Ovary (tissue), 7 donors: ENCODE measurements at regions not wholly inside any gene's neighbourhood (a gene's known extent, or its start where the extent isn't known, plus 50 kb on each side); places are given as distances from the start of the nearest gene placed in this dataset.

Experiments used
- DNase-seq, 5 donors: peaks; one replicate each; pipeline ENCODE4 v3.0.0-alpha.2; 2019 to 2020
- H3K27ac ChIP-seq, 2 donors: fragments of 200-600 bp; one replicate each; pipeline versions ENCODE4 v1.5.1 to v1.8.0; 2019 to 2022
- H3K27me3 ChIP-seq: fragments of 200-600 bp; one replicate; pipeline ENCODE4 v1.8.0; 2022
- H3K36me3 ChIP-seq: fragments of 200-600 bp; sonication (generic); one replicate; pipeline ENCODE4 v1.5.1; 2019
- H3K4me1 ChIP-seq: one replicate; pipeline ENCODE4 v1.8.1; 2013; ENCODE audit warnings: mild to moderate bottlenecking, moderate library complexity; ENCODE audit not compliant: insufficient read depth
- H3K4me3 ChIP-seq: fragments of 200-600 bp; sonication (generic); one replicate; pipeline ENCODE4 v1.5.1; 2017
- H3K9me3 ChIP-seq, 2 donors: fragments of 200-600 bp in 1 of 2; sonication (generic) in 1 of 2; one replicate each; pipeline versions ENCODE4 v1.5.1 to v1.8.1; 2013 to 2019; ENCODE audit warnings: mild to moderate bottlenecking in 1 of 2, moderate library complexity in 1 of 2
- CTCF ChIP-seq, 3 donors: fragments of 450-650 bp in 2 of 3; fragments of 200-600 bp in 1 of 3; IDR thresholded peaks; one replicate each; pipeline versions ENCODE4 v1.5.1 to v1.8.0; 2016 to 2022; ENCODE audit warnings: antibody characterized with exemption in 3 of 3, mild to moderate bottlenecking in 1 of 3
- EP300 ChIP-seq: sonication (generic); formaldehyde crosslinking; IDR thresholded peaks from one replicate; pipeline ENCODE4 v1.6.1; 2017; ENCODE audit warnings: antibody characterized with exemption
- POLR2A ChIP-seq: fragments of 450-650 bp; IDR thresholded peaks from one replicate; pipeline ENCODE4 v1.6.1; 2017; ENCODE audit warnings: antibody characterized with exemption, mild to moderate bottlenecking, moderate library complexity
- WGBS, 3 donors: extraction: QIAGEN DNeasy Blood & Tissue Kit in 1 of 3; methylation state at CpG; one replicate each; pipeline versions ENCODE4 v1.1.5 to v1.1.7; 2013 to 2017; 5-methylcytosine and 5-hydroxymethylcytosine counted together
- intact Hi-C, 4 donors: fragments of 100-400 bp; cut with DNase I; formaldehyde crosslinking; loops; one replicate each; pipeline versions ENCODE4 v1.11.0 to v1.15.1; 2022 to 2023
- donor health status: DM: no; HTN: no; CAD: no; lungs with moderate emphysema.
- donor health status: DM: no; HTN: no; CAD: no.
- donor health status: Bipolar disorder and iron deficiency.
- donor health status: DM: no; HTN: no; CAD: no.
- donor health status: DM: yes; HTN: yes; CAD: no.

- peak in 1 of 5 donors; percentile 9 for DNase-seq
- no peak overlapping the region for H3K4me3 ChIP-seq
- no peaks in the 10 kb centered on the region for H3K4me1 ChIP-seq
- H3K9me3 ChIP-seq, result no peaks in the 10 kb centered on the region
- TF ChIP-seq EP300 (no peak), POLR2A (no peak), CTCF (IDR thresholded peaks at IDR 0.05) (no peak)
- H3K27ac ChIP-seq, result no peak overlapping the region
- H3K36me3 ChIP-seq, result no peaks in the 10 kb centered on the region
- intact Hi-C loops, result no loop called here
- 83 to 86% (median 85%) methylated on average over 53 of the region's 53 CpGs for WGBS, 3 donors
- no peaks in the 10 kb centered on the region for H3K27me3 ChIP-seq
Measured at GRCh38 chr12:38152816-38153736, 163.5 kb upstream of the ALG10B start.

GRCh38 chr12:38153737-38154061, 162.9 kb upstream of the ALG10B start:
- intact Hi-C loops, result no loop called here
- Histone ChIP-seq H3K4me1 (no peaks in the 10 kb centered on the region), H3K36me3 (no peaks in the 10 kb centered on the region), H3K27ac (no peak overlapping the region), H3K27me3 (no peaks in the 10 kb centered on the region), H3K9me3 (no peaks in the 10 kb centered on the region), H3K4me3 (no peak overlapping the region)
- no peak for TF ChIP-seq POLR2A
- TF ChIP-seq EP300, result no peak
- no peak for TF ChIP-seq CTCF (IDR thresholded peaks at IDR 0.05)
- no peak for DNase-seq
- 82 to 89% (median 85%) methylated on average over 19 of the region's 19 CpGs for WGBS, 3 donors

- no peak for DNase-seq
- intact Hi-C loops, result no loop called here
- no peaks in the 10 kb centered on the region for H3K27me3 ChIP-seq
Measured at GRCh38 chr12:38154096-38155019, 162.2 kb upstream of the ALG10B start.

More at GRCh38 chr12:38154096-38155019, 162.2 kb upstream of the ALG10B start:
- Histone ChIP-seq H3K4me1 (no peaks in the 10 kb centered on the region), H3K4me3 (no peak overlapping the region), H3K27ac (no peak overlapping the region), H3K9me3 (no peaks in the 10 kb centered on the region), H3K36me3 (no peaks in the 10 kb centered on the region)
- TF ChIP-seq CTCF (IDR thresholded peaks at IDR 0.05) (no peak), EP300 (no peak)
- 83 to 86% (median 85%) methylated on average over 39 of the region's 39 CpGs for WGBS, 3 donors
